Liver (tissue), 8 donors: ENCODE measurements at regions not wholly inside any gene's neighbourhood (a gene's known extent, or its start where the extent isn't known, plus 50 kb on each side); places are given as distances from the start of the nearest gene placed in this dataset.
A peak's percentile ranks its signal among the peaks of the same experiment; 100 is the strongest.

Source experiments
- DNase-seq: peaks from one replicate; pipeline ENCODE4 v3.0.0-alpha.2; 2017; ENCODE audit warnings: low spot score
- H3K27ac ChIP-seq, 2 donors: one replicate each; pipeline ENCODE4 v1.7.0; 2013; ENCODE audit warnings: inconsistent platforms in 2 of 2, low read length in 2 of 2, control low read depth in 1 of 2, low read depth in 1 of 2, mild to moderate bottlenecking in 1 of 2
- H3K27me3 ChIP-seq, 4 donors: one replicate each; pipeline versions ENCODE4 v1.6.1 to v1.7.0; 2013; ENCODE audit warnings: low read length in 3 of 4, inconsistent platforms in 1 of 4, mild to moderate bottlenecking in 1 of 4, moderate library complexity in 1 of 4; ENCODE audit not compliant: control insufficient read depth in 4 of 4, insufficient read depth in 4 of 4
- H3K36me3 ChIP-seq, 4 donors: one replicate each; pipeline versions ENCODE4 v1.6.1 to v1.7.0; 2013; ENCODE audit warnings: low read length in 3 of 4, mild to moderate bottlenecking in 3 of 4, low read depth in 1 of 4, moderate library complexity in 1 of 4; ENCODE audit not compliant: control insufficient read depth in 4 of 4, insufficient read depth in 3 of 4
- H3K4me1 ChIP-seq, 4 donors: one replicate each; pipeline versions ENCODE4 v1.6.1 to v1.7.0; 2013; ENCODE audit warnings: low read length in 3 of 4, mild to moderate bottlenecking in 3 of 4, moderate library complexity in 1 of 4; ENCODE audit not compliant: control insufficient read depth in 4 of 4, insufficient read depth in 4 of 4
- H3K4me3 ChIP-seq, 3 donors: one replicate each; pipeline versions ENCODE4 v1.6.1 to v1.7.0; 2013; ENCODE audit warnings: low read length in 3 of 3, control low read depth in 1 of 3, low read depth in 1 of 3, mild to moderate bottlenecking in 1 of 3
- H3K9ac ChIP-seq, 2 donors: one replicate each; pipeline ENCODE4 v1.7.0; 2013; ENCODE audit warnings: low read length in 2 of 2, mild to moderate bottlenecking in 2 of 2, moderate library complexity in 2 of 2, control low read depth in 1 of 2, low read depth in 1 of 2
- H3K9me3 ChIP-seq, 4 donors: one replicate each; pipeline versions ENCODE4 v1.6.1 to v1.7.0; 2013; ENCODE audit warnings: low read length in 3 of 4; ENCODE audit not compliant: control insufficient read depth in 4 of 4
- ATF3 ChIP-seq: IDR thresholded peaks from 2 replicates; pipeline ENCODE4 v1.6.1; 2016; ENCODE audit warnings: antibody characterized with exemption
- CTCF ChIP-seq: fragments of 150-350 bp; IDR thresholded peaks from 2 replicates; pipeline ENCODE4 v1.5.1; 2017; ENCODE audit warnings: improper control_type of control experiment, low read depth, low read length; ENCODE audit not compliant: missing input control
- EGR1 ChIP-seq, 2 donors: IDR thresholded peaks; 2 replicates each; pipeline ENCODE4 v1.6.1; 2016 to 2018; ENCODE audit warnings: antibody characterized with exemption in 2 of 2, low read depth in 2 of 2
- FOXA1 ChIP-seq: IDR thresholded peaks from 2 replicates; pipeline ENCODE4 v1.6.1; 2016; ENCODE audit warnings: antibody characterized with exemption
- FOXA2 ChIP-seq: IDR thresholded peaks from 2 replicates; pipeline ENCODE4 v1.6.1; 2016; ENCODE audit warnings: antibody characterized with exemption
- GABPA ChIP-seq, 2 donors: IDR thresholded peaks in 1 of 2; conservative IDR thresholded peaks in 1 of 2; 2 replicates each; pipeline ENCODE4 v1.6.1; 2016; ENCODE audit warnings: antibody characterized with exemption in 2 of 2, mild to moderate bottlenecking in 1 of 2, moderate library complexity in 1 of 2
- HNF4A ChIP-seq, 2 donors: conservative IDR thresholded peaks; 2 replicates each; pipeline ENCODE4 v1.6.1; 2016; ENCODE audit warnings: antibody characterized with exemption in 2 of 2, mild to moderate bottlenecking in 2 of 2
- JUND ChIP-seq, 2 donors: IDR thresholded peaks; 2 replicates each; pipeline ENCODE4 v1.6.1; 2016; ENCODE audit warnings: antibody characterized with exemption in 2 of 2
- MAX ChIP-seq: IDR thresholded peaks from 2 replicates; pipeline ENCODE4 v1.6.1; 2016; ENCODE audit warnings: antibody characterized with exemption
- NR2F2 ChIP-seq: IDR thresholded peaks from 2 replicates; pipeline ENCODE4 v1.6.1; 2016; ENCODE audit warnings: antibody characterized with exemption
- REST ChIP-seq: IDR thresholded peaks from 2 replicates; pipeline ENCODE4 v1.6.1; 2016; ENCODE audit warnings: antibody characterized with exemption, mild to moderate bottlenecking
- SP1 ChIP-seq: IDR thresholded peaks from 2 replicates; pipeline ENCODE4 v1.6.1; 2018; ENCODE audit warnings: antibody characterized with exemption, mild to moderate bottlenecking
- TAF1 ChIP-seq: conservative IDR thresholded peaks from 2 replicates; pipeline ENCODE4 v1.6.1; 2016; ENCODE audit warnings: antibody characterized with exemption, mild to moderate bottlenecking
- YY1 ChIP-seq: IDR thresholded peaks from 2 replicates; pipeline ENCODE4 v1.6.1; 2016; ENCODE audit warnings: antibody characterized with exemption, mild to moderate bottlenecking
- ZBTB33 ChIP-seq: IDR thresholded peaks from 2 replicates; pipeline ENCODE4 v1.6.1; 2016; ENCODE audit warnings: antibody characterized with exemption
- WGBS: extraction: QIAGEN DNeasy Blood & Tissue Kit; methylation state at CpG from one replicate; pipeline ENCODE4 v1.1.7; 2013; 5-methylcytosine and 5-hydroxymethylcytosine counted together
- donor health status: healthy.
- donor health status: healthy.
- donor health status: healthy.
- donor health status: healthy.
- donor health status: healthy.

- TF ChIP-seq MAX (no peak), TAF1 (no peak), GABPA (IDR thresholded peaks at IDR 0.05 in 1 of 2, conservative IDR thresholded peaks at IDR 0.05 in 1 of 2) (no peak), REST (no peak), FOXA1 (no peak), EGR1 (IDR thresholded peaks at IDR 0.05; ENCODE audit: low read depth in 2 of 2) (no peak), YY1 (no peak), SP1 (no peak), ATF3 (no peak), NR2F2 (no peak), FOXA2 (no peak), HNF4A (conservative IDR thresholded peaks at IDR 0.05) (no peak), ZBTB33 (no peak), JUND (IDR thresholded peaks at IDR 0.05) (no peak), CTCF (no peak)
- WGBS, result 84% methylated on average over 5 of the region's 5 CpGs
- no peak overlapping the region for H3K9ac ChIP-seq
- no peak overlapping the region for H3K4me3 ChIP-seq
- H3K27ac ChIP-seq, result no peak overlapping the region
- DNase-seq, result peak; percentile 25
- no peaks in the 10 kb centered on the region for H3K9me3 ChIP-seq
- H3K4me1 ChIP-seq, result no peaks in the 10 kb centered on the region
- no peaks in the 10 kb centered on the region for H3K27me3 ChIP-seq
- H3K36me3 ChIP-seq, result no peaks in the 10 kb centered on the region
These were observed 56.1 kb upstream of the FSTL4 start for GRCh38 chr5:133668458-133668857.

GRCh38 chr5:133667217-133667616, 54.9 kb upstream of the FSTL4 start:
- Histone ChIP-seq H3K4me1 (no peaks in the 10 kb centered on the region), H3K9ac (no peak overlapping the region), H3K27me3 (no peaks in the 10 kb centered on the region), H3K36me3 (no peaks in the 10 kb centered on the region), H3K4me3 (no peak overlapping the region), H3K27ac (no peak overlapping the region), H3K9me3 (no peaks in the 10 kb centered on the region)
- no peak for TF ChIP-seq REST
- TF ChIP-seq GABPA (IDR thresholded peaks at IDR 0.05 in 1 of 2, conservative IDR thresholded peaks at IDR 0.05 in 1 of 2), result no peak
- TF ChIP-seq YY1, result no peak
- DNase-seq, result peak; percentile 21
- 52% methylated on average over 1 of the region's 1 CpG for WGBS
